Astrocyte (in vitro differentiated cells and primary cell): ENCODE measurements at regions not wholly inside any gene's neighbourhood (a gene's known extent, or its start where the extent isn't known, plus 50 kb on each side); places are given as distances from the start of the nearest gene placed in this dataset.

ENCODE experiments used
- EZH2 ChIP-seq: IDR thresholded peaks from 2 replicates; pipeline ENCODE4 v1.6.1; 2012; ENCODE audit warnings: mild to moderate bottlenecking, low read length, inconsistent platforms; ENCODE audit not compliant: insufficient read depth
- TF ChIP-seq, protein P1 (sequence below): IDR thresholded peaks from 2 replicates; pipeline ENCODE4 v1.5.1; 2011; ENCODE audit warnings: low read depth, mild to moderate bottlenecking, inconsistent platforms, low read length, moderate library complexity; ENCODE audit not compliant: insufficient read depth

DNA sequence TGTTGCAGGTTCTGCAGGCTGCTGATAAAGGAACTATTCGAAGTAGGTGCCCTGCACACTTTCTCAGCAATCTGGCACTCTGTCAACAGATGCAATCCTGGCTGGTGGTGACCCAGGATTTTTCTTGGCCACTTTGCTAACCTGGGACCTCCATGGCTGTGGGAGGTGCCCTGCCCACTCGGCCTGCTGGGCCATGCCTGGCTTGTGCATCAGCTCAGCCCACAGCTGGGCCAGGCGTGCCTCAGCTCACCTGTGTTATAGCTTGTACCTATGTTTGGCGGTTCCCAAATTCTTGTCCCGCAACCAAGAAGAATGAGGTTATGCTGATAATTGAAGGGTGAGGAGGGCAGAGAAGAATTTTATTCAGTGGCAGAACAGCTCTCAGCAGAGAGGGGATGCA is 141.7 kb downstream of the NPY start:
- TF ChIP-seq, protein P1, sequence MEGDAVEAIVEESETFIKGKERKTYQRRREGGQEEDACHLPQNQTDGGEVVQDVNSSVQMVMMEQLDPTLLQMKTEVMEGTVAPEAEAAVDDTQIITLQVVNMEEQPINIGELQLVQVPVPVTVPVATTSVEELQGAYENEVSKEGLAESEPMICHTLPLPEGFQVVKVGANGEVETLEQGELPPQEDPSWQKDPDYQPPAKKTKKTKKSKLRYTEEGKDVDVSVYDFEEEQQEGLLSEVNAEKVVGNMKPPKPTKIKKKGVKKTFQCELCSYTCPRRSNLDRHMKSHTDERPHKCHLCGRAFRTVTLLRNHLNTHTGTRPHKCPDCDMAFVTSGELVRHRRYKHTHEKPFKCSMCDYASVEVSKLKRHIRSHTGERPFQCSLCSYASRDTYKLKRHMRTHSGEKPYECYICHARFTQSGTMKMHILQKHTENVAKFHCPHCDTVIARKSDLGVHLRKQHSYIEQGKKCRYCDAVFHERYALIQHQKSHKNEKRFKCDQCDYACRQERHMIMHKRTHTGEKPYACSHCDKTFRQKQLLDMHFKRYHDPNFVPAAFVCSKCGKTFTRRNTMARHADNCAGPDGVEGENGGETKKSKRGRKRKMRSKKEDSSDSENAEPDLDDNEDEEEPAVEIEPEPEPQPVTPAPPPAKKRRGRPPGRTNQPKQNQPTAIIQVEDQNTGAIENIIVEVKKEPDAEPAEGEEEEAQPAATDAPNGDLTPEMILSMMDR: no peak
- no peak for TF ChIP-seq EZH2
